ENCODE measurements at regions not wholly inside any gene's neighbourhood (a gene's known extent, or its start where the extent isn't known, plus 50 kb on each side); places are given as distances from the start of the nearest gene placed in this dataset.

- no peak for TF ChIP-seq CTCF (IDR thresholded peaks at IDR 0.05 in 2 of 3, conservative IDR thresholded peaks at IDR 0.05 in 1 of 3; ENCODE audit: borderline replicate concordance in 1 of 3, insufficient read depth in 1 of 3, low read depth in 2 of 3, low read length in 2 of 3)
- TF ChIP-seq MAX (IDR thresholded peaks at IDR 0.05), result no peak
- TF ChIP-seq POLR2A (IDR thresholded peaks at IDR 0.05; ENCODE audit: borderline replicate concordance, extremely low read depth, insufficient read depth, insufficient read length), result no peak
- TF ChIP-seq EZH2 (IDR thresholded peaks at IDR 0.05), result no peak
- TF ChIP-seq SP1 (IDR thresholded peaks at IDR 0.05; ENCODE audit: low read depth), result no peak
These were observed 223.2 kb upstream of the NFIA start for GRCh38 chr1:60859111-60859510.

Data from HCT116 (cell line).